CD4-positive, alpha-beta T cell treated with Interleukin-21 for 1 hour (primary cell): ENCODE measurements at regions not wholly inside any gene's neighbourhood (a gene's known extent, or its start where the extent isn't known, plus 50 kb on each side); places are given as distances from the start of the nearest gene placed in this dataset.

Source experiments
- DNase-seq: peaks from one replicate; pipeline ENCODE4 v3.0.0-alpha.2; 2020

DNA sequence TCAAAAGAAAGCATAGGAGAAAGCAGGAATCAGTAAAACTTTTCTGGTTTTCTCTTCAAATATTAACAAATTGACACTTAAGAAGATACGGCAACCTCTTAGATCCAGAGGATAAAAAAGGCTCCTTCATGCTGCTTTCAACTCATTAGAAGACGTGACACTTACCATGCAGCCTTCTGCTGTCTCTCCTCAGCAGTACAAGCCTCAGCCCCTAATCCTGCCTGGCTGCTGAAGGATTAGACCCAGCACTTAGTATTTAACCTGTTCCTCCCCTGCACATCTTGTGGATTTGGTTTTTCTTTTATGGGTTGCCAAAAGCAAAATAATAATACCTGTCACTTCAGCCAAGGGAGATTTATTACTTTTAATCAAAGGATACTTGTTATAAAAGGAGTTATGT is 108.4 kb downstream of the LYZL1 start:
- DNase-seq: no peak

DNA sequence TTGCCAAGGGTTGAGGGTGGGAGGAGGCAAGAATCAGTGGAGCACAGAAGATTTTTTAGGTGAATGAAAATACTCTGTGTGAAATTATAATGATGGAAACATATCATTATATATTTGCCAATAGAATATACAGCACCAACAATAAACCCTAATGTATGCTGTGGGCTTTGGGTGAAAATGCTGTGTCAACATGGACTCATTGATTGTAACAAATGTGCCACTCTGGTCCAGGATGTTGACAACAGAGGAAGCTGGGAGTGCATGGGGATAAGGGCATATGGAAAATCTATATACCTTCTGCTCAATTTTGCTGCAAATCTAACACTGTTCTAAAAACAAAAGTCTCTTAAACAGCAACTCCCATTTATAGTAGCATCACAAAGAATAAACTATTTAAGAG is 114.3 kb downstream of the LYZL1 start:
- DNase-seq: no peak

DNA sequence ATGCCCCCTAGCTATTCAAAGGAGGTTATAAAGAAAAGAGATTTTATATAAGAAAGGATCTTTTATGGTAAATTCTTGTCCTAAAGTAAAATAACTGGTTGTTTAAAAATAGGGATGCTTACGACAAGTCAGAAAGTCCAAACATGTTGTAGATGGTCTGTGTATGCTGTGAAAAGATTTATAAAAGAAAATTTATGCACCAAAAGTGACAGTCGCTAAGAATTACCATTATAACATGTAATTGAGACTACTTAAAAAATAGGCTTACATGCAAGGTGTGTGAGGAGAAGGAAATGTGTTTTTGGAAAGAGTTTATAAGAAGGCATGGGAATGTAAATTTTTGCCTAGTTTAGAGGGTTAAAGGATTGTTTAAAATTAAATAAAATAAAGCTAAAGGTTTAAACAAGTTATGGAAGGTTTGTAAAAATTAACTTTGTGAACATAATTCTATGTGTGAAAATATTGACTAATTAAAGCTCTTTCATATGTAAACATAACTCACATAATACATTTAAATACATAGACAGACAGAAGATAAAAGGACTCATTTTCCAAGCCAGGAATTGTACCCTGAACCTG is 118.5 kb downstream of the LYZL1 start:
- no peak for DNase-seq
